H9 (cell line): ENCODE measurements at regions not wholly inside any gene's neighbourhood (a gene's known extent, or its start where the extent isn't known, plus 50 kb on each side); places are given as distances from the start of the nearest gene placed in this dataset.

Experiments used
- DNase-seq: peaks from one replicate; pipeline ENCODE4 v3.0.0-alpha.2; 2017
- H2AFZ ChIP-seq: one replicate; pipeline ENCODE4 v1.6.1; 2013; ENCODE audit warnings: mild to moderate bottlenecking, low read length, control low read depth, moderate library complexity
- H2AK5ac ChIP-seq: 2 replicates; pipeline ENCODE4 v1.6.1; 2013; ENCODE audit warnings: low read length, control low read depth, mixed read lengths; ENCODE audit not compliant: insufficient read length
- H2BK120ac ChIP-seq: one replicate; pipeline ENCODE4 v1.6.1; 2013; ENCODE audit warnings: low read depth, mild to moderate bottlenecking, low read length, control low read depth, inconsistent platforms; ENCODE audit not compliant: poor library complexity, severe bottlenecking
- H2BK12ac ChIP-seq: 2 replicates; pipeline ENCODE4 v1.6.1; 2013; ENCODE audit warnings: low read length, control low read depth, mixed read lengths, low read depth; ENCODE audit not compliant: insufficient read length
- H2BK15ac ChIP-seq: 2 replicates; pipeline ENCODE4 v1.6.1; 2013; ENCODE audit warnings: low read depth, low read length, control low read depth
- H2BK20ac ChIP-seq: one replicate; pipeline ENCODE4 v1.6.1; 2013; ENCODE audit warnings: low read depth, mild to moderate bottlenecking, low read length, control low read depth, inconsistent platforms; ENCODE audit not compliant: poor library complexity, severe bottlenecking
- H2BK5ac ChIP-seq: 2 replicates; pipeline ENCODE4 v1.6.1; 2013; ENCODE audit warnings: low read length, control low read depth, mixed read lengths; ENCODE audit not compliant: insufficient read length
- H3K14ac ChIP-seq: 2 replicates; pipeline ENCODE4 v1.6.1; 2013; ENCODE audit warnings: low read length, control low read depth; ENCODE audit not compliant: insufficient read depth
- H3K18ac ChIP-seq: 2 replicates; pipeline ENCODE4 v1.6.1; 2013; ENCODE audit warnings: low read depth, mild to moderate bottlenecking, mixed read lengths, low read length, control low read depth; ENCODE audit not compliant: insufficient read length
- H3K23ac ChIP-seq: 2 replicates; pipeline ENCODE4 v1.6.1; 2013; ENCODE audit warnings: low read length, control low read depth, mixed read lengths, low read depth; ENCODE audit not compliant: insufficient read length
- H3K23me2 ChIP-seq: 2 replicates; pipeline ENCODE4 v1.6.1; 2013; ENCODE audit warnings: low read depth, mild to moderate bottlenecking, mixed read lengths, low read length, control low read depth; ENCODE audit not compliant: insufficient read length, poor library complexity, severe bottlenecking
- H3K27ac ChIP-seq: 2 replicates; pipeline ENCODE4 v1.5.1; 2013; ENCODE audit warnings: low read length, control low read depth, mixed read lengths, low read depth; ENCODE audit not compliant: insufficient read length
- H3K27me3 ChIP-seq: 2 replicates; pipeline ENCODE4 v1.6.1; 2013; ENCODE audit warnings: low read length, control low read depth, inconsistent platforms; ENCODE audit not compliant: insufficient read depth
- H3K4ac ChIP-seq: 2 replicates; pipeline ENCODE4 v1.6.1; 2013; ENCODE audit warnings: low read depth, mild to moderate bottlenecking, control low read depth, inconsistent platforms, low read length, moderate library complexity
- H3K4me1 ChIP-seq: 2 replicates; pipeline ENCODE4 v1.6.1; 2013; ENCODE audit warnings: low read length, control low read depth, inconsistent platforms; ENCODE audit not compliant: insufficient read depth
- H3K4me2 ChIP-seq: 2 replicates; pipeline ENCODE4 v1.6.1; 2013; ENCODE audit warnings: low read length, control low read depth, mixed read lengths; ENCODE audit not compliant: insufficient read length, insufficient read depth
- H3K56ac ChIP-seq: 2 replicates; pipeline ENCODE4 v1.6.1; 2013; ENCODE audit warnings: low read depth, mild to moderate bottlenecking, mixed read lengths, low read length, control low read depth; ENCODE audit not compliant: insufficient read length
- H3K79me1 ChIP-seq: 2 replicates; pipeline ENCODE4 v1.6.1; 2013; ENCODE audit warnings: low read depth, mild to moderate bottlenecking, moderate library complexity, low read length, control low read depth, inconsistent platforms; ENCODE audit not compliant: insufficient read depth, poor library complexity, severe bottlenecking
- H3K79me2 ChIP-seq: 2 replicates; pipeline ENCODE4 v1.6.1; 2013; ENCODE audit warnings: low read length, control low read depth, inconsistent platforms; ENCODE audit not compliant: insufficient read depth
- H3K9ac ChIP-seq: 2 replicates; pipeline ENCODE4 v1.6.1; 2013; ENCODE audit warnings: low read length, control low read depth, mixed read lengths; ENCODE audit not compliant: insufficient read length; ENCODE audit errors: extremely low read depth
- H3K9me3 ChIP-seq: one replicate; pipeline ENCODE4 v1.6.1; 2013; ENCODE audit warnings: low read depth, low read length, inconsistent platforms; ENCODE audit not compliant: control insufficient read depth
- H3T11ph ChIP-seq: one replicate; pipeline ENCODE4 v1.6.1; 2013; ENCODE audit warnings: mild to moderate bottlenecking, low read length, control low read depth, inconsistent platforms
- H4K20me1 ChIP-seq: one replicate; pipeline ENCODE4 v1.6.1; 2013; ENCODE audit not compliant: control insufficient read depth, insufficient read length, insufficient read depth
- H4K5ac ChIP-seq: 2 replicates; pipeline ENCODE4 v1.6.1; 2013; ENCODE audit warnings: low read depth, mild to moderate bottlenecking, mixed read lengths, low read length, control low read depth; ENCODE audit not compliant: insufficient read length
- H4K8ac ChIP-seq: replicated peaks from 2 replicates; pipeline ENCODE4 v1.6.1; 2013; ENCODE audit warnings: low read length, control low read depth, mixed read lengths, low read depth; ENCODE audit not compliant: insufficient read length
- H4K91ac ChIP-seq: 2 replicates; pipeline ENCODE4 v1.6.1; 2013; ENCODE audit warnings: low read depth, mild to moderate bottlenecking, moderate library complexity, mixed read lengths, low read length, control low read depth; ENCODE audit not compliant: insufficient read length
- H3K27ac Mint-ChIP-seq, 3 experiments: 2 replicates in 2 of 3; 3 replicates in 1 of 3; pipeline ENCODE4 v1.8.0; 2020 to 2021; ENCODE audit warnings: mixed read lengths in 3 of 3, mild to moderate bottlenecking in 1 of 3, moderate library complexity in 1 of 3
- H3K27me3 Mint-ChIP-seq: 2 replicates; pipeline ENCODE4 v1.8.0; 2021; ENCODE audit warnings: low read depth, mild to moderate bottlenecking, moderate library complexity, mixed read lengths
- H3K36me3 Mint-ChIP-seq, 3 experiments: 2 replicates in 2 of 3; 3 replicates in 1 of 3; pipeline ENCODE4 v1.8.0; 2020 to 2021; ENCODE audit warnings: low read depth in 3 of 3, mixed read lengths in 3 of 3; ENCODE audit not compliant: insufficient read depth in 1 of 3
- H3K4me1 Mint-ChIP-seq, 2 experiments: 2 replicates each; pipeline ENCODE4 v1.8.0; 2020; ENCODE audit warnings: mixed read lengths in 2 of 2
- H3K4me3 Mint-ChIP-seq, 2 experiments: 2 replicates in 1 of 2; 3 replicates in 1 of 2; pipeline ENCODE4 v1.8.0; 2020 to 2021; ENCODE audit warnings: mild to moderate bottlenecking in 2 of 2, mixed read lengths in 2 of 2, moderate library complexity in 1 of 2
- H3K9me3 Mint-ChIP-seq, 2 experiments: 2 replicates in 1 of 2; 3 replicates in 1 of 2; pipeline ENCODE4 v1.8.0; 2020; ENCODE audit warnings: mild to moderate bottlenecking in 2 of 2, mixed read lengths in 2 of 2, moderate library complexity in 1 of 2
- CTCF ChIP-seq: fragments of 200-600 bp; sonication (generic); conservative IDR thresholded peaks from 3 replicates; pipeline ENCODE4 v1.8.0; 2021; ENCODE audit warnings: antibody characterized with exemption, mild to moderate bottlenecking
- WGBS: extraction: QIAGEN DNeasy Blood & Tissue Kit; methylation state at CpG from one replicate; pipeline ENCODE4 v1.1.7; 2013; ENCODE audit warnings: missing lambda C conversion rate, low lambda C conversion rate, mixed read lengths; ENCODE audit not compliant: insufficient read length; ENCODE audit errors: extremely low coverage; 5-methylcytosine and 5-hydroxymethylcytosine counted together

GRCh38 chr11:109362059-109362458, 59.9 kb upstream of the C11orf87 start:
- DNase-seq, result no peak
- Histone ChIP-seq H3K23me2 (no peaks in the 10 kb centered on the region), H3K56ac (no peak overlapping the region), H3K27ac (no peak overlapping the region), H2BK20ac (no peak overlapping the region), H2AK5ac (no peak overlapping the region), H3K4ac (no peak overlapping the region), H2BK120ac (no peak overlapping the region), H3T11ph (no peak overlapping the region), H3K9ac (no peak overlapping the region), H4K20me1 (no peaks in the 10 kb centered on the region), H4K8ac (no peak overlapping the region), H3K18ac (no peak overlapping the region), H3K4me1 (no peaks in the 10 kb centered on the region), H4K91ac (no peak overlapping the region), H3K9me3 (no peaks in the 10 kb centered on the region), H4K5ac (no peak overlapping the region), H3K23ac (no peak overlapping the region), H2BK15ac (no peak overlapping the region), H3K14ac (no peak overlapping the region), H3K79me2 (no peaks in the 10 kb centered on the region), H3K4me2 (no peak overlapping the region), H3K27me3 (no peaks in the 10 kb centered on the region), H2AFZ (no peak overlapping the region), H2BK12ac (no peak overlapping the region), H2BK5ac (no peak overlapping the region), H3K79me1 (no peaks in the 10 kb centered on the region)
- Mint-ChIP-seq H3K27ac (no peak overlapping the region), H3K4me3 (no peak overlapping the region), H3K4me1 (no peaks in the 10 kb centered on the region), H3K27me3 (no peaks in the 10 kb centered on the region), H3K9me3 (no peaks in the 10 kb centered on the region; a peak in 1 of 5 replicates), H3K36me3 (no peaks in the 10 kb centered on the region; a peak in 1 of 7 replicates)
- no peak for TF ChIP-seq CTCF
- no CpG with 5 or more reads among the region's 3 CpGs for WGBS
